PC-9 (cell line): ENCODE measurements at regions not wholly inside any gene's neighbourhood (a gene's known extent, or its start where the extent isn't known, plus 50 kb on each side); places are given as distances from the start of the nearest gene placed in this dataset.
A peak's percentile ranks its signal among the peaks of the same experiment; 100 is the strongest.

ENCODE experiments used
- BruUV-seq: library from RNA; stranded (reverse); fragments of 400-500 nt; replicated peaks from 2 replicates; lab custom pipeline; 2021; lab: Mats Ljungman, UMichigan
- CTCF ChIA-PET: fragments of 300-600 bp; sonication (Branson Sonifier 250); formaldehyde crosslinking; loops from one replicate; lab custom pipeline; 2022; ENCODE audit warnings: antibody characterized with exemption; lab: Charles Lee
- POLR2A ChIA-PET: fragments of 300-600 bp; sonication (Branson Sonifier 250); formaldehyde crosslinking; loops from one replicate; lab custom pipeline; 2022; ENCODE audit warnings: antibody characterized with exemption; ENCODE audit not compliant: unreplicated experiment; lab: Charles Lee
- DNase-seq, 2 experiments: peaks; one replicate each; pipeline versions ENCODE4 v3.0.0 to v3.0.0-alpha.2; 2015 to 2022; ENCODE audit warnings: mixed read lengths in 1 of 2
- H2AFZ ChIP-seq: fragments of 200-600 bp; sonication (generic); 2 replicates; pipeline ENCODE4 v1.8.1; 2017; ENCODE audit warnings: antibody characterized with exemption
- H3F3A ChIP-seq: fragments of 200-600 bp; sonication (generic); 2 replicates; pipeline ENCODE4 v1.8.1; 2017; ENCODE audit warnings: antibody characterized with exemption, mild to moderate bottlenecking, low read depth; ENCODE audit not compliant: insufficient read depth
- H3K27ac ChIP-seq: fragments of 200-600 bp; sonication (generic); 2 replicates; pipeline ENCODE4 v1.6.1; 2016; ENCODE audit warnings: mixed run types
- H3K27me3 ChIP-seq: fragments of 200-600 bp; sonication (generic); 2 replicates; pipeline ENCODE4 v1.6.1; 2016; ENCODE audit warnings: low read depth, mixed run types; ENCODE audit not compliant: insufficient read depth
- H3K36me3 ChIP-seq: fragments of 200-600 bp; sonication (generic); 2 replicates; pipeline ENCODE4 v1.6.1; 2016; ENCODE audit warnings: low read depth, mixed run types
- H3K4me1 ChIP-seq: fragments of 200-600 bp; sonication (generic); replicated peaks from 2 replicates; pipeline ENCODE4 v1.6.1; 2016; ENCODE audit warnings: mixed run types; ENCODE audit not compliant: insufficient read depth
- H3K4me2 ChIP-seq: fragments of 200-600 bp; sonication (generic); 2 replicates; pipeline ENCODE4 v1.6.1; 2017; ENCODE audit warnings: mixed run types
- H3K4me3 ChIP-seq: fragments of 200-600 bp; sonication (generic); 2 replicates; pipeline ENCODE4 v1.6.1; 2016; ENCODE audit warnings: mixed run types
- H3K79me2 ChIP-seq: fragments of 200-600 bp; sonication (generic); 2 replicates; pipeline ENCODE4 v1.6.1; 2017; ENCODE audit warnings: low read depth, mixed run types
- H3K9me2 ChIP-seq: fragments of 200-600 bp; sonication (generic); 2 replicates; pipeline ENCODE4 v1.8.1; 2017; ENCODE audit warnings: mild to moderate bottlenecking; ENCODE audit not compliant: insufficient read depth
- H3K9me3 ChIP-seq: fragments of 200-600 bp; sonication (generic); 2 replicates; pipeline ENCODE4 v1.8.1; 2016; ENCODE audit warnings: low read depth; ENCODE audit not compliant: insufficient read depth
- H4K20me1 ChIP-seq: fragments of 200-600 bp; sonication (generic); 2 replicates; pipeline ENCODE4 v1.8.1; 2017; ENCODE audit not compliant: insufficient read depth
- CTCF ChIP-seq: fragments of 200-600 bp; sonication (generic); conservative IDR thresholded peaks from 2 replicates; pipeline ENCODE4 v1.6.1; 2017; ENCODE audit warnings: mixed run types, antibody characterized with exemption, mild to moderate bottlenecking, moderate library complexity
- EZH2 ChIP-seq: fragments of 200-600 bp; sonication (generic); IDR thresholded peaks from 2 replicates; pipeline ENCODE4 v1.8.0; 2017; ENCODE audit warnings: antibody characterized with exemption, low read depth
- intact Hi-C: fragments of 100-400 bp; cut with micrococcal nuclease; formaldehyde crosslinking; loops from one replicate; pipeline ENCODE4 v1.10.0; 2022; ENCODE audit not compliant: unreplicated experiment

- H3K27ac ChIP-seq = no peak overlapping the region
- no peaks in the 10 kb centered on the region for H3F3A ChIP-seq
- H4K20me1 ChIP-seq = no peaks in the 10 kb centered on the region
- H3K4me1 ChIP-seq = no peaks in the 10 kb centered on the region
- BruUV-seq = no TSS peak
- intact Hi-C loops = no loop called here
- H3K36me3 ChIP-seq = no peaks in the 10 kb centered on the region
- no peak overlapping the region for H3K4me2 ChIP-seq
- H3K79me2 ChIP-seq = no peaks in the 10 kb centered on the region
- H3K27me3 ChIP-seq = no peaks in the 10 kb centered on the region
- H3K9me2 ChIP-seq = no peaks in the 10 kb centered on the region
- TF ChIP-seq EZH2 (no peak), CTCF (no peak)
- ChIA-PET POLR2A (no interaction called here), CTCF (no interaction called here)
- DNase-seq = no peak
- H3K9me3 ChIP-seq = no peaks in the 10 kb centered on the region
- no peak overlapping the region for H2AFZ ChIP-seq
- no peak overlapping the region for H3K4me3 ChIP-seq
Observed at GRCh38 chr13:82658811-82659210, 1223.5 kb downstream of the SLITRK1 start.

- Histone ChIP-seq H2AFZ (no peak overlapping the region), H3K4me3 (no peak overlapping the region), H3K27me3 (no peaks in the 10 kb centered on the region), H4K20me1 (no peaks in the 10 kb centered on the region), H3K27ac (no peak overlapping the region), H3F3A (no peaks in the 10 kb centered on the region), H3K79me2 (no peaks in the 10 kb centered on the region), H3K9me2 (no peaks in the 10 kb centered on the region), H3K36me3 (no peaks in the 10 kb centered on the region), H3K4me1 (no peaks in the 10 kb centered on the region), H3K9me3 (no peaks in the 10 kb centered on the region), H3K4me2 (no peak overlapping the region)
- ChIA-PET CTCF (no interaction called here), POLR2A (no interaction called here)
- no peak for TF ChIP-seq EZH2
- TF ChIP-seq CTCF = no peak
- no peak for DNase-seq
- BruUV-seq = no TSS peak
- intact Hi-C loops = no loop called here
Observed at GRCh38 chr13:82657471-82657870, 1224.8 kb downstream of the SLITRK1 start.

- TF ChIP-seq CTCF = no peak
- TF ChIP-seq EZH2 = no peak
- no TSS peak for BruUV-seq
- ChIA-PET CTCF (no interaction called here), POLR2A (no interaction called here)
- Histone ChIP-seq H3K27ac (no peak overlapping the region), H3K36me3 (no peaks in the 10 kb centered on the region), H3K9me2 (no peaks in the 10 kb centered on the region), H3K4me2 (no peak overlapping the region), H3K27me3 (no peaks in the 10 kb centered on the region), H3K4me3 (no peak overlapping the region), H3K79me2 (no peaks in the 10 kb centered on the region), H3F3A (no peaks in the 10 kb centered on the region), H4K20me1 (no peaks in the 10 kb centered on the region), H3K4me1 (no peaks in the 10 kb centered on the region), H3K9me3 (no peaks in the 10 kb centered on the region), H2AFZ (peak overlapping the region; percentile 48; the same call in 1 of the 2 replicates)
- intact Hi-C loops = no loop called here
- no peak for DNase-seq
Observed at GRCh38 chr13:82654861-82655855, 1227.1 kb downstream of the SLITRK1 start.
